NT2/D1 (cell line): ENCODE measurements at regions not wholly inside any gene's neighbourhood (a gene's known extent, or its start where the extent isn't known, plus 50 kb on each side); places are given as distances from the start of the nearest gene placed in this dataset.

Experiments used
- SUZ12 ChIP-seq: IDR thresholded peaks from 2 replicates; pipeline ENCODE4 v1.6.1; 2011; ENCODE audit not compliant: insufficient read length, insufficient read depth; ENCODE audit errors: extremely low read depth
- YY1 ChIP-seq: IDR thresholded peaks from 2 replicates; pipeline ENCODE4 v1.6.1; 2011; ENCODE audit not compliant: insufficient read length, insufficient read depth
- ZNF274 ChIP-seq: IDR thresholded peaks from 2 replicates; pipeline ENCODE4 v1.6.1; 2011; ENCODE audit warnings: mild to moderate bottlenecking, low read depth, low read length

DNA sequence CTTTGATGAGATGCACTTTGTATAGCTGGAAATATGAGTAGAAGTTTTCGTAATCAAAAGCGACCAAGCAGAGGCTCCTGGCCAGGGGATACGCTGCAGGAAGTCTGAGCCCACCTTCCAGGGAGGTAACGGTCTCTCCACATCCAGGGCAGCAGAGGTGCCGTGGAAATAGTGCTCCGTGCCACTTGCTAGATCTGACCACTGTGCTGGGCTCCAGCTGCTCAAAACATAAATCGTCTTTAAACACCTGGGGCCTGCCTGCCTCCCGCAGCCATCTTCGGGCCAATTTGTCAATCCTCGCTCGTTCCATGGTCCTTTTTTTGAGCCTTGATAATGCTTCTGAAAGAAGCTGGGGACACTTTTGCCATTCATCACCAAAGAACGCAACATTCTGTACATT lies 445.0 kb downstream of the ZNF536 start:
- TF ChIP-seq SUZ12 = no peak
- TF ChIP-seq YY1 = no peak
- TF ChIP-seq ZNF274 = no peak
